ENCODE measurements at regions not wholly inside any gene's neighbourhood (a gene's known extent, or its start where the extent isn't known, plus 50 kb on each side); places are given as distances from the start of the nearest gene placed in this dataset.

GRCh38 chr10:36730316-36730715, 395.1 kb upstream of the ANKRD30A start:
- TF ChIP-seq CTCF (IDR thresholded peaks at IDR 0.05): no peak
- no peak for TF ChIP-seq POLR2A (IDR thresholded peaks at IDR 0.05)
- WGBS, 2 donors: 85 to 88% methylated on average over 6 of the region's 6 CpGs
- intact Hi-C loops (cut with DNase I; ENCODE audit: low total_unique reads): no loop called here
- H3K4me3 ChIP-seq (ENCODE audit: low read depth, poor library complexity, severe bottlenecking): no peak overlapping the region
- DNase-seq (ENCODE audit: low spot score in 2 of 2): no peak

GRCh38 chr10:36728626-36729025, 396.8 kb upstream of the ANKRD30A start:
- intact Hi-C loops (cut with DNase I; ENCODE audit: low total_unique reads): no loop called here
- WGBS, 2 donors: 60 to 66% methylated on average over 2 of the region's 2 CpGs
- no peak overlapping the region for H3K4me3 ChIP-seq (ENCODE audit: low read depth, poor library complexity, severe bottlenecking)
- DNase-seq (ENCODE audit: low spot score in 2 of 2): no peak
- no peak for TF ChIP-seq POLR2A (IDR thresholded peaks at IDR 0.05)
- no peak for TF ChIP-seq CTCF (IDR thresholded peaks at IDR 0.05)

- no peak for TF ChIP-seq POLR2A (IDR thresholded peaks at IDR 0.05)
- TF ChIP-seq CTCF (IDR thresholded peaks at IDR 0.05): no peak
- intact Hi-C loops (cut with DNase I; ENCODE audit: low total_unique reads): no loop called here
- no peak for DNase-seq (ENCODE audit: low spot score in 2 of 2)
- no peak overlapping the region for H3K4me3 ChIP-seq (ENCODE audit: low read depth, poor library complexity, severe bottlenecking)
- WGBS, 2 donors: 58% methylated on average over 6 of the region's 6 CpGs
Measured at GRCh38 chr10:36725581-36726520, 399.5 kb upstream of the ANKRD30A start.

GRCh38 chr10:36722777-36723176, 402.6 kb upstream of the ANKRD30A start:
- intact Hi-C loops (cut with DNase I; ENCODE audit: low total_unique reads): no loop called here
- 83 to 88% methylated on average over 9 of the region's 9 CpGs for WGBS, 2 donors
- no peak for TF ChIP-seq POLR2A (IDR thresholded peaks at IDR 0.05)
- TF ChIP-seq CTCF (IDR thresholded peaks at IDR 0.05): no peak
- DNase-seq (ENCODE audit: low spot score in 2 of 2): no peak
- H3K4me3 ChIP-seq (ENCODE audit: low read depth, poor library complexity, severe bottlenecking): no peak overlapping the region

GRCh38 chr10:36721871-36722270, 403.5 kb upstream of the ANKRD30A start:
- WGBS, 2 donors: 51 to 58% methylated on average over 2 of the region's 2 CpGs
- DNase-seq (ENCODE audit: low spot score in 2 of 2): no peak
- intact Hi-C loops (cut with DNase I; ENCODE audit: low total_unique reads): no loop called here
- H3K4me3 ChIP-seq (ENCODE audit: low read depth, poor library complexity, severe bottlenecking): no peak overlapping the region
- TF ChIP-seq POLR2A (IDR thresholded peaks at IDR 0.05) (no peak), CTCF (IDR thresholded peaks at IDR 0.05) (no peak)

All from lower leg skin (tissue), 4 donors.